ENCODE measurements at regions not wholly inside any gene's neighbourhood (a gene's known extent, or its start where the extent isn't known, plus 50 kb on each side); places are given as distances from the start of the nearest gene placed in this dataset.

- H3K9me3 Mint-ChIP-seq, result peaks cover 32% of the 10 kb centered on the region
- no peak overlapping the region for H3K4me3 Mint-ChIP-seq
- no peaks in the 10 kb centered on the region for H3K36me3 Mint-ChIP-seq (ENCODE audit: low read depth)
- no peak for DNase-seq
- no peak overlapping the region for H3K27ac Mint-ChIP-seq
- no peaks in the 10 kb centered on the region for H3K4me1 Mint-ChIP-seq (ENCODE audit: low read depth)
- TF ChIP-seq, protein P1, sequence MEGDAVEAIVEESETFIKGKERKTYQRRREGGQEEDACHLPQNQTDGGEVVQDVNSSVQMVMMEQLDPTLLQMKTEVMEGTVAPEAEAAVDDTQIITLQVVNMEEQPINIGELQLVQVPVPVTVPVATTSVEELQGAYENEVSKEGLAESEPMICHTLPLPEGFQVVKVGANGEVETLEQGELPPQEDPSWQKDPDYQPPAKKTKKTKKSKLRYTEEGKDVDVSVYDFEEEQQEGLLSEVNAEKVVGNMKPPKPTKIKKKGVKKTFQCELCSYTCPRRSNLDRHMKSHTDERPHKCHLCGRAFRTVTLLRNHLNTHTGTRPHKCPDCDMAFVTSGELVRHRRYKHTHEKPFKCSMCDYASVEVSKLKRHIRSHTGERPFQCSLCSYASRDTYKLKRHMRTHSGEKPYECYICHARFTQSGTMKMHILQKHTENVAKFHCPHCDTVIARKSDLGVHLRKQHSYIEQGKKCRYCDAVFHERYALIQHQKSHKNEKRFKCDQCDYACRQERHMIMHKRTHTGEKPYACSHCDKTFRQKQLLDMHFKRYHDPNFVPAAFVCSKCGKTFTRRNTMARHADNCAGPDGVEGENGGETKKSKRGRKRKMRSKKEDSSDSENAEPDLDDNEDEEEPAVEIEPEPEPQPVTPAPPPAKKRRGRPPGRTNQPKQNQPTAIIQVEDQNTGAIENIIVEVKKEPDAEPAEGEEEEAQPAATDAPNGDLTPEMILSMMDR (IDR thresholded peaks at IDR 0.05), result no peak
- no peaks in the 10 kb centered on the region; the same call in 1 of the 2 replicates for H3K27me3 Mint-ChIP-seq (ENCODE audit: insufficient read depth)
Measured at GRCh38 chr5:152246401-152246800, 158.7 kb downstream of the NMUR2 start.

- H3K27me3 Mint-ChIP-seq (ENCODE audit: insufficient read depth), result no peaks in the 10 kb centered on the region
- H3K4me3 Mint-ChIP-seq, result no peak overlapping the region
- TF ChIP-seq, protein P1 (IDR thresholded peaks at IDR 0.05), result no peak
- H3K36me3 Mint-ChIP-seq (ENCODE audit: low read depth), result no peaks in the 10 kb centered on the region
- no peak for DNase-seq
- no peaks in the 10 kb centered on the region for H3K4me1 Mint-ChIP-seq (ENCODE audit: low read depth)
- H3K27ac Mint-ChIP-seq, result no peak overlapping the region
- peaks cover 28% of the 10 kb centered on the region for H3K9me3 Mint-ChIP-seq
Measured at GRCh38 chr5:152237531-152237930, 167.5 kb downstream of the NMUR2 start.

- TF ChIP-seq, protein P1 (IDR thresholded peaks at IDR 0.05), result no peak
- DNase-seq, result no peak
- Mint-ChIP-seq H3K9me3 (peaks cover 22% of the 10 kb centered on the region), H3K36me3 (ENCODE audit: low read depth) (no peaks in the 10 kb centered on the region), H3K27ac (no peak overlapping the region), H3K27me3 (ENCODE audit: insufficient read depth) (no peaks in the 10 kb centered on the region), H3K4me1 (ENCODE audit: low read depth) (no peaks in the 10 kb centered on the region), H3K4me3 (no peak overlapping the region)
Measured at GRCh38 chr5:152226191-152226590, 178.9 kb downstream of the NMUR2 start.

DNA sequence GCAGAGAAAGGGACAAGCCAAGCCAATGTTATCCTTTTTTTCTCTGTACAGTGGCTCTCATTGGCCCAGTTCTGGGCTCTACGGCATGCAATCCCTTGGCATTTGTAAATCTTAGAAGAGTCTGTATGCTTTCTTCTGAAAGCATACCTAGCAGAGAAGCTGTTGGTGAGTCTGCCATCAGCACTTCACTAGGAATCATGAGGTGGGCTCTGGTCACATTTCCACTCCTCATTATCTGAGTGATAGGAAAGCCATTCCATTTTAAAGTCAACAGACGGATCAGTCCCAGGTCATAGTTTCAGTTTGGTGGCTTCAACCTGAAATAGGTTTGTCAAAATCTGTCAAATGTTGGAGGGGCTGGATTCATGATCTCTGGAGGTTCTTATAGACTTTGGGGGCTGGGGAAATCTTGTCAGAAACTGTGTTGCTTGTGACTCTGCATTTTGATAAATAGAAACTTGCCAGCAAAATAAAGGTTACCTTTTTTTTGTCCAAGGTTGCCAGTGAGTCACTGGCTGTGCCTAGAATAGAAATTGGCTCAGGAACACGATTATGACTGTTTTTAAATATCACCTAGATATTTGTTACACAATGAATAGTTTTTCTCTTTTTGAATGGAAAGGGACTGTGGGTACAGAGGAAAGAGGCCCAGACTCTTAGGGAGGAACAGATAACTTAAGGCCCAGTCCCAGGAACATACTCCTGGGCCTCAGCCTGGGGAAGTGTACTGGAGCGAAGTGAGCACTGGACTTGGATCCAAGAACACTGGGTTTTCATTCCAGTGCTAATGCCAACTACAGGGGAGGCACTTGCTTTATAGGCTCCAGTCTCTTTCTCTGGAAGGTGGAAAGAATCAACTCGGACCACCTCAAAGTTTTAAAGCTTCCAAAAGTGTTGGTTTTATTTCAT lies 183.1 kb downstream of the NMUR2 start:
- Mint-ChIP-seq H3K4me3 (no peak overlapping the region), H3K36me3 (ENCODE audit: low read depth) (no peaks in the 10 kb centered on the region), H3K4me1 (ENCODE audit: low read depth) (no peaks in the 10 kb centered on the region), H3K27ac (no peak overlapping the region), H3K9me3 (peaks cover 33% of the 10 kb centered on the region), H3K27me3 (ENCODE audit: insufficient read depth) (no peaks in the 10 kb centered on the region)
- TF ChIP-seq, protein P1 (IDR thresholded peaks at IDR 0.05), result no peak
- DNase-seq, result no peak

- no peak overlapping the region for H3K4me3 Mint-ChIP-seq
- TF ChIP-seq, protein P1 (IDR thresholded peaks at IDR 0.05), result no peak
- H3K4me1 Mint-ChIP-seq (ENCODE audit: low read depth), result no peaks in the 10 kb centered on the region
- H3K9me3 Mint-ChIP-seq, result peaks cover 24% of the 10 kb centered on the region
- no peak overlapping the region for H3K27ac Mint-ChIP-seq
- no peaks in the 10 kb centered on the region for H3K36me3 Mint-ChIP-seq (ENCODE audit: low read depth)
- H3K27me3 Mint-ChIP-seq (ENCODE audit: insufficient read depth), result no peaks in the 10 kb centered on the region
- no peak for DNase-seq
Measured at GRCh38 chr5:152218694-152219093, 186.4 kb downstream of the NMUR2 start.

Measured in HFFc6 (cell line).